ENCODE measurements at regions not wholly inside any gene's neighbourhood (a gene's known extent, or its start where the extent isn't known, plus 50 kb on each side); places are given as distances from the start of the nearest gene placed in this dataset.
"Not testable (repeated sequence)": the region's sequence is repeated elsewhere in the genome, so short reads cannot be mapped to it uniquely, and the experiment has no call there.

- DNase-seq (no peak), ATAC-seq (no peak)
- no peak overlapping the region for H3K4me3 ChIP-seq (ENCODE audit: low read length)
- ChIA-PET POLR2A (no interaction called here), CTCF (interaction anchor here (0.6 kb wide), 1 partner anchor 10 kb away, joined by 3 read pairs; no protein-coding TSS in a partner anchor)
- Mint-ChIP-seq H3K4me1 (no peaks in the 10 kb centered on the region), H3K9me3 (no peaks in the 10 kb centered on the region), H3K27me3 (peaks cover 0 to 4% (median 0%) of the 10 kb centered on the region in 5 donors), H3K27ac (no peak overlapping the region), H3K36me3 (no peaks in the 10 kb centered on the region), H3K4me3 (no peak overlapping the region)
- intact Hi-C loops (cut with micrococcal nuclease) = no loop called here
- H3K4me1 ChIP-seq (ENCODE audit: control insufficient read depth in 2 of 2, insufficient read depth in 2 of 2, low read length in 2 of 2) = no peaks in the 10 kb centered on the region
- H3K27ac ChIP-seq (ENCODE audit: low read depth, low read length) = no peak overlapping the region
- H3K9me3 ChIP-seq (ENCODE audit: control insufficient read depth in 2 of 3, low read length in 3 of 3) = no peaks in the 10 kb centered on the region
- H3K27me3 ChIP-seq (ENCODE audit: control insufficient read depth in 2 of 2, insufficient read depth in 2 of 2, low read length in 2 of 2) = no peaks in the 10 kb centered on the region
- H3K36me3 ChIP-seq (ENCODE audit: control insufficient read depth in 2 of 3, insufficient read depth in 3 of 3, low read length in 3 of 3) = no peaks in the 10 kb centered on the region
Observed at GRCh38 chr1:24250791-24251190, 63.7 kb upstream of the IFNLR1 start.

GRCh38 chr1:24250224-24250623, 63.1 kb upstream of the IFNLR1 start:
- Histone ChIP-seq H3K27ac (ENCODE audit: low read depth, low read length) (no peak overlapping the region), H3K4me1 (ENCODE audit: control insufficient read depth in 2 of 2, insufficient read depth in 2 of 2, low read length in 2 of 2) (no peaks in the 10 kb centered on the region), H3K9me3 (ENCODE audit: control insufficient read depth in 2 of 3, low read length in 3 of 3) (no peaks in the 10 kb centered on the region), H3K36me3 (ENCODE audit: control insufficient read depth in 2 of 3, insufficient read depth in 3 of 3, low read length in 3 of 3) (no peaks in the 10 kb centered on the region), H3K27me3 (ENCODE audit: control insufficient read depth in 2 of 2, insufficient read depth in 2 of 2, low read length in 2 of 2) (no peaks in the 10 kb centered on the region), H3K4me3 (ENCODE audit: low read length) (no peak overlapping the region)
- ChIA-PET POLR2A (no interaction called here), CTCF (no interaction called here)
- intact Hi-C loops (cut with micrococcal nuclease) = no loop called here
- DNase-seq (no peak), ATAC-seq (no peak)
- Mint-ChIP-seq H3K4me3 (no peak overlapping the region), H3K9me3 (no peaks in the 10 kb centered on the region), H3K4me1 (no peaks in the 10 kb centered on the region), H3K27ac (no peak overlapping the region), H3K36me3 (no peaks in the 10 kb centered on the region), H3K27me3 (peaks cover 0 to 4% (median 0%) of the 10 kb centered on the region in 5 donors)

GRCh38 chr1:24248859-24249258, 61.8 kb upstream of the IFNLR1 start:
- DNase-seq = no peak
- Histone ChIP-seq H3K4me3 (ENCODE audit: low read length) (no peak overlapping the region), H3K9me3 (ENCODE audit: control insufficient read depth in 2 of 3, low read length in 3 of 3) (no peaks in the 10 kb centered on the region), H3K27me3 (ENCODE audit: control insufficient read depth in 2 of 2, insufficient read depth in 2 of 2, low read length in 2 of 2) (no peaks in the 10 kb centered on the region), H3K36me3 (ENCODE audit: control insufficient read depth in 2 of 3, insufficient read depth in 3 of 3, low read length in 3 of 3) (no peaks in the 10 kb centered on the region), H3K4me1 (ENCODE audit: control insufficient read depth in 2 of 2, insufficient read depth in 2 of 2, low read length in 2 of 2) (no peaks in the 10 kb centered on the region), H3K27ac (ENCODE audit: low read depth, low read length) (no peak overlapping the region)
- Mint-ChIP-seq H3K27ac (no peak overlapping the region), H3K4me3 (no peak overlapping the region), H3K9me3 (no peaks in the 10 kb centered on the region), H3K27me3 (peaks cover 0 to 4% (median 0%) of the 10 kb centered on the region in 5 donors), H3K36me3 (no peaks in the 10 kb centered on the region), H3K4me1 (no peaks in the 10 kb centered on the region)
- ChIA-PET POLR2A (interaction anchor here (1.0 kb wide), 1 partner anchor 50 kb away, joined by 5 read pairs; no protein-coding TSS in a partner anchor), CTCF (no interaction called here)
- no peak for ATAC-seq
- intact Hi-C loops (cut with micrococcal nuclease) = no loop called here

- H3K4me1 ChIP-seq (ENCODE audit: control insufficient read depth in 2 of 2, insufficient read depth in 2 of 2, low read length in 2 of 2); H3K9me3 Mint-ChIP-seq; H3K4me1 Mint-ChIP-seq; H3K36me3 Mint-ChIP-seq; POLR2A ChIA-PET; CTCF ChIA-PET; H3K4me3 ChIP-seq (ENCODE audit: low read length); H3K27ac ChIP-seq (ENCODE audit: low read depth, low read length); DNase-seq; H3K27me3 Mint-ChIP-seq; H3K9me3 ChIP-seq (ENCODE audit: control insufficient read depth in 2 of 3, low read length in 3 of 3); H3K4me3 Mint-ChIP-seq; H3K27ac Mint-ChIP-seq; H3K27me3 ChIP-seq (ENCODE audit: control insufficient read depth in 2 of 2, insufficient read depth in 2 of 2, low read length in 2 of 2); H3K36me3 ChIP-seq (ENCODE audit: control insufficient read depth in 2 of 3, insufficient read depth in 3 of 3, low read length in 3 of 3); intact Hi-C loops (cut with micrococcal nuclease); ATAC-seq: not testable (repeated sequence)
Observed at GRCh38 chr1:24247337-24247736, 60.2 kb upstream of the IFNLR1 start.

GRCh38 chr1:24244519-24245268, 57.6 kb upstream of the IFNLR1 start:
- no peak overlapping the region for H3K4me3 Mint-ChIP-seq
- H3K27ac ChIP-seq (ENCODE audit: low read depth, low read length) = no peak overlapping the region
- intact Hi-C loops (cut with micrococcal nuclease) = no loop called here
- no peaks in the 10 kb centered on the region for H3K4me1 Mint-ChIP-seq
- H3K36me3 Mint-ChIP-seq = no peaks in the 10 kb centered on the region
- H3K9me3 ChIP-seq (ENCODE audit: control insufficient read depth in 2 of 3, low read length in 3 of 3) = no peaks in the 10 kb centered on the region
- H3K27me3 ChIP-seq (ENCODE audit: control insufficient read depth in 2 of 2, insufficient read depth in 2 of 2, low read length in 2 of 2) = no peaks in the 10 kb centered on the region
- H3K36me3 ChIP-seq (ENCODE audit: control insufficient read depth in 2 of 3, insufficient read depth in 3 of 3, low read length in 3 of 3) = no peaks in the 10 kb centered on the region
- ChIA-PET POLR2A (no interaction called here), CTCF (no interaction called here)
- DNase-seq (no peak), ATAC-seq (no peak)
- no peak overlapping the region for H3K4me3 ChIP-seq (ENCODE audit: low read length)
- peaks cover 0 to 11% (median 0%) of the 10 kb centered on the region in 5 donors for H3K27me3 Mint-ChIP-seq
- H3K27ac Mint-ChIP-seq = no peak overlapping the region
- no peaks in the 10 kb centered on the region for H3K9me3 Mint-ChIP-seq
- no peaks in the 10 kb centered on the region for H3K4me1 ChIP-seq (ENCODE audit: control insufficient read depth in 2 of 2, insufficient read depth in 2 of 2, low read length in 2 of 2)

GRCh38 chr1:24237750-24238395, 50.8 kb upstream of the IFNLR1 start:
- DNase-seq (no peak), ATAC-seq (no peak)
- Histone ChIP-seq H3K27me3 (ENCODE audit: control insufficient read depth in 2 of 2, insufficient read depth in 2 of 2, low read length in 2 of 2) (no peaks in the 10 kb centered on the region), H3K27ac (ENCODE audit: low read depth, low read length) (no peak overlapping the region), H3K36me3 (ENCODE audit: control insufficient read depth in 2 of 3, insufficient read depth in 3 of 3, low read length in 3 of 3) (no peaks in the 10 kb centered on the region), H3K9me3 (ENCODE audit: control insufficient read depth in 2 of 3, low read length in 3 of 3) (no peaks in the 10 kb centered on the region), H3K4me3 (ENCODE audit: low read length) (no peak overlapping the region), H3K4me1 (ENCODE audit: control insufficient read depth in 2 of 2, insufficient read depth in 2 of 2, low read length in 2 of 2) (no peaks in the 10 kb centered on the region)
- intact Hi-C loops (cut with micrococcal nuclease) = no loop called here
- ChIA-PET CTCF (no interaction called here), POLR2A (no interaction called here)
- no peaks in the 10 kb centered on the region for H3K36me3 Mint-ChIP-seq
- H3K4me1 Mint-ChIP-seq = no peaks in the 10 kb centered on the region
- no peak overlapping the region for H3K4me3 Mint-ChIP-seq
- H3K9me3 Mint-ChIP-seq = peaks cover 0 to 2% (median 0%) of the 10 kb centered on the region in 11 donors
- no peak overlapping the region for H3K27ac Mint-ChIP-seq
- H3K27me3 Mint-ChIP-seq = peaks cover 0 to 13% (median 5%) of the 10 kb centered on the region in 5 donors

- no peaks in the 10 kb centered on the region for H3K36me3 ChIP-seq (ENCODE audit: control insufficient read depth in 2 of 3, insufficient read depth in 3 of 3, low read length in 3 of 3)
- Mint-ChIP-seq H3K9me3 (peaks cover 0 to 2% (median 0%) of the 10 kb centered on the region in 11 donors), H3K27me3 (peaks cover 0 to 11% (median 5%) of the 10 kb centered on the region in 5 donors), H3K4me3 (no peak overlapping the region), H3K4me1 (no peaks in the 10 kb centered on the region), H3K27ac (no peak overlapping the region), H3K36me3 (no peaks in the 10 kb centered on the region)
- no peak for DNase-seq
- no peak overlapping the region for H3K4me3 ChIP-seq (ENCODE audit: low read length)
- intact Hi-C loops (cut with micrococcal nuclease) = no loop called here
- H3K4me1 ChIP-seq (ENCODE audit: control insufficient read depth in 2 of 2, insufficient read depth in 2 of 2, low read length in 2 of 2) = no peaks in the 10 kb centered on the region
- no peak for ATAC-seq
- POLR2A ChIA-PET = no interaction called here
- no peak overlapping the region for H3K27ac ChIP-seq (ENCODE audit: low read depth, low read length)
- no peaks in the 10 kb centered on the region for H3K27me3 ChIP-seq (ENCODE audit: control insufficient read depth in 2 of 2, insufficient read depth in 2 of 2, low read length in 2 of 2)
- CTCF ChIA-PET = no interaction called here
- no peaks in the 10 kb centered on the region for H3K9me3 ChIP-seq (ENCODE audit: control insufficient read depth in 2 of 3, low read length in 3 of 3)
Observed at GRCh38 chr1:24236789-24237371, 49.8 kb upstream of the IFNLR1 start.

Data from naive thymus-derived CD4-positive, alpha-beta T cell (primary cell).